Effector memory CD8-positive, alpha-beta T cell (primary cell): ENCODE measurements at regions not wholly inside any gene's neighbourhood (a gene's known extent, or its start where the extent isn't known, plus 50 kb on each side); places are given as distances from the start of the nearest gene placed in this dataset.
A peak's percentile ranks its signal among the peaks of the same experiment; 100 is the strongest.

ENCODE experiments used
- ATAC-seq: fragments of 150-1000 bp; cut with Tn5 transposase; replicated peaks from 2 replicates; pipeline ENCODE4 v1.10.0; 2021; ENCODE audit warnings: mild to moderate bottlenecking, moderate library complexity
- DNase-seq, 3 experiments: peaks; one replicate each; pipeline ENCODE4 v3.0.0; 2021
- H3K27ac Mint-ChIP-seq, 2 donors: one replicate each; pipeline ENCODE4 v1.8.0; 2022; ENCODE audit warnings: mild to moderate bottlenecking in 2 of 2, mixed read lengths in 2 of 2, moderate library complexity in 2 of 2
- H3K27me3 Mint-ChIP-seq, 2 donors: one replicate each; pipeline ENCODE4 v1.8.0; 2022; ENCODE audit warnings: mixed read lengths in 2 of 2
- H3K36me3 Mint-ChIP-seq: one replicate; pipeline ENCODE4 v1.8.0; 2022; ENCODE audit warnings: mild to moderate bottlenecking, moderate library complexity, mixed read lengths; ENCODE audit not compliant: insufficient read depth
- H3K4me1 Mint-ChIP-seq, 2 donors: one replicate each; pipeline ENCODE4 v1.8.0; 2022; ENCODE audit warnings: low read depth in 2 of 2, mixed read lengths in 2 of 2
- H3K4me3 Mint-ChIP-seq, 2 donors: one replicate each; pipeline ENCODE4 v1.8.0; 2022; ENCODE audit warnings: mild to moderate bottlenecking in 2 of 2, mixed read lengths in 2 of 2, moderate library complexity in 2 of 2
- H3K9me3 Mint-ChIP-seq, 2 donors: one replicate each; pipeline ENCODE4 v1.8.0; 2022; ENCODE audit warnings: mixed read lengths in 2 of 2

- H3K4me3 Mint-ChIP-seq: no peak overlapping the region
- ATAC-seq: no peak
- no peaks in the 10 kb centered on the region for H3K4me1 Mint-ChIP-seq
- no peak for DNase-seq
- H3K36me3 Mint-ChIP-seq: no peaks in the 10 kb centered on the region
- H3K27me3 Mint-ChIP-seq: peaks cover 16 to 24% of the 10 kb centered on the region in 2 donors
- no peaks in the 10 kb centered on the region for H3K9me3 Mint-ChIP-seq
- H3K27ac Mint-ChIP-seq: no peak overlapping the region
Observed at GRCh38 chr13:105159841-105160240, 1375.6 kb downstream of the EFNB2 start.

- Mint-ChIP-seq H3K4me3 (no peak overlapping the region), H3K9me3 (no peaks in the 10 kb centered on the region)
- ATAC-seq: no peak
Observed at GRCh38 chr13:105153611-105154010, 1381.9 kb downstream of the EFNB2 start.

GRCh38 chr13:105151639-105152038 lies 1383.8 kb downstream of the EFNB2 start:
- no peaks in the 10 kb centered on the region for H3K4me1 Mint-ChIP-seq
- no peak for ATAC-seq

More at GRCh38 chr13:105153611-105154010, 1381.9 kb downstream of the EFNB2 start:
- peaks cover 6 to 18% of the 10 kb centered on the region in 2 donors for H3K27me3 Mint-ChIP-seq
- no peak for DNase-seq
- no peak overlapping the region for H3K27ac Mint-ChIP-seq
- no peaks in the 10 kb centered on the region for H3K4me1 Mint-ChIP-seq
- H3K36me3 Mint-ChIP-seq: no peaks in the 10 kb centered on the region

GRCh38 chr13:105147461-105147860 lies 1388.0 kb downstream of the EFNB2 start:
- peaks cover 0 to 11% of the 10 kb centered on the region in 2 donors for H3K27me3 Mint-ChIP-seq
- no peak overlapping the region for H3K27ac Mint-ChIP-seq
- no peaks in the 10 kb centered on the region for H3K36me3 Mint-ChIP-seq
- H3K4me3 Mint-ChIP-seq: no peak overlapping the region
- H3K4me1 Mint-ChIP-seq: no peaks in the 10 kb centered on the region
- H3K9me3 Mint-ChIP-seq: no peaks in the 10 kb centered on the region
- ATAC-seq: no peak
- no peak for DNase-seq

More at GRCh38 chr13:105151639-105152038, 1383.8 kb downstream of the EFNB2 start:
- no peaks in the 10 kb centered on the region for H3K9me3 Mint-ChIP-seq
- H3K27me3 Mint-ChIP-seq: peaks cover 0 to 11% of the 10 kb centered on the region in 2 donors
- no peaks in the 10 kb centered on the region for H3K36me3 Mint-ChIP-seq
- DNase-seq: no peak
- H3K4me3 Mint-ChIP-seq: no peak overlapping the region
- no peak overlapping the region for H3K27ac Mint-ChIP-seq

GRCh38 chr13:105144936-105145335 lies 1390.5 kb downstream of the EFNB2 start:
- Mint-ChIP-seq H3K27me3 (peaks cover 0 to 5% of the 10 kb centered on the region in 2 donors), H3K4me3 (no peak overlapping the region)

GRCh38 chr13:105144020-105144419 lies 1391.4 kb downstream of the EFNB2 start:
- Mint-ChIP-seq H3K4me1 (peaks cover 10 to 16% of the 10 kb centered on the region in 2 donors), H3K27ac (no peak overlapping the region), H3K36me3 (no peaks in the 10 kb centered on the region), H3K4me3 (no peak overlapping the region), H3K9me3 (no peaks in the 10 kb centered on the region), H3K27me3 (no peaks in the 10 kb centered on the region)
- ATAC-seq: no peak
- no peak for DNase-seq

More at GRCh38 chr13:105144936-105145335, 1390.5 kb downstream of the EFNB2 start:
- Mint-ChIP-seq H3K4me1 (peaks cover 3 to 8% of the 10 kb centered on the region in 2 donors), H3K27ac (no peak overlapping the region), H3K36me3 (no peaks in the 10 kb centered on the region), H3K9me3 (no peaks in the 10 kb centered on the region)
- no peak for DNase-seq
- ATAC-seq: no peak

- no peaks in the 10 kb centered on the region for H3K27me3 Mint-ChIP-seq
- ATAC-seq: no peak
- no peaks in the 10 kb centered on the region for H3K36me3 Mint-ChIP-seq
Observed at GRCh38 chr13:105142556-105142955, 1392.9 kb downstream of the EFNB2 start.

GRCh38 chr13:105139380-105140285 lies 1395.8 kb downstream of the EFNB2 start:
- ATAC-seq (peak; percentile 89), DNase-seq (peak; percentile 43 to 51 (median 45))
- Mint-ChIP-seq H3K4me1 (peaks cover 10 to 18% of the 10 kb centered on the region in 2 donors), H3K27ac (peak overlapping the region in 1 of 2 donors; percentile 97), H3K36me3 (no peaks in the 10 kb centered on the region), H3K4me3 (peak overlapping the region; percentile 87 to 92), H3K27me3 (no peaks in the 10 kb centered on the region), H3K9me3 (no peaks in the 10 kb centered on the region)

More at GRCh38 chr13:105142556-105142955, 1392.9 kb downstream of the EFNB2 start:
- no peak for DNase-seq
- no peak overlapping the region for H3K27ac Mint-ChIP-seq
- no peaks in the 10 kb centered on the region for H3K9me3 Mint-ChIP-seq
- H3K4me1 Mint-ChIP-seq: peaks cover 10 to 18% of the 10 kb centered on the region in 2 donors
- H3K4me3 Mint-ChIP-seq: no peak overlapping the region

- Mint-ChIP-seq H3K27me3 (no peaks in the 10 kb centered on the region), H3K27ac (peak overlapping the region in 1 of 2 donors; percentile 97), H3K4me1 (peaks cover 10 to 18% of the 10 kb centered on the region in 2 donors), H3K4me3 (peak overlapping the region; percentile 87 to 92), H3K36me3 (no peaks in the 10 kb centered on the region), H3K9me3 (no peaks in the 10 kb centered on the region)
- DNase-seq (no peak), ATAC-seq (no peak)
Observed at GRCh38 chr13:105139048-105139379, 1396.4 kb downstream of the EFNB2 start.

- Mint-ChIP-seq H3K4me3 (no peak overlapping the region), H3K9me3 (no peaks in the 10 kb centered on the region)
Observed at GRCh38 chr13:105135852-105136615, 1399.4 kb downstream of the EFNB2 start.

GRCh38 chr13:105127732-105128131 lies 1407.7 kb downstream of the EFNB2 start:
- Mint-ChIP-seq H3K27ac (no peak overlapping the region), H3K36me3 (no peaks in the 10 kb centered on the region), H3K9me3 (no peaks in the 10 kb centered on the region), H3K27me3 (peaks cover 0 to 8% of the 10 kb centered on the region in 2 donors), H3K4me3 (no peak overlapping the region), H3K4me1 (no peaks in the 10 kb centered on the region)
- DNase-seq (no peak), ATAC-seq (no peak)

More at GRCh38 chr13:105135852-105136615, 1399.4 kb downstream of the EFNB2 start:
- DNase-seq (no peak), ATAC-seq (no peak)
- Mint-ChIP-seq H3K27ac (no peak overlapping the region), H3K36me3 (no peaks in the 10 kb centered on the region), H3K27me3 (no peaks in the 10 kb centered on the region), H3K4me1 (peaks cover 10 to 18% of the 10 kb centered on the region in 2 donors)

GRCh38 chr13:105121221-105121620 lies 1414.2 kb downstream of the EFNB2 start:
- no peak for DNase-seq
- Mint-ChIP-seq H3K27ac (no peak overlapping the region), H3K27me3 (peaks cover 0 to 13% of the 10 kb centered on the region in 2 donors), H3K9me3 (no peaks in the 10 kb centered on the region), H3K4me1 (no peaks in the 10 kb centered on the region), H3K4me3 (no peak overlapping the region), H3K36me3 (no peaks in the 10 kb centered on the region)
- no peak for ATAC-seq

- Mint-ChIP-seq H3K27ac (no peak overlapping the region), H3K4me1 (no peaks in the 10 kb centered on the region), H3K27me3 (peaks cover 0 to 18% of the 10 kb centered on the region in 2 donors), H3K4me3 (no peak overlapping the region), H3K36me3 (no peaks in the 10 kb centered on the region), H3K9me3 (peaks cover 0 to 8% of the 10 kb centered on the region in 2 donors)
- ATAC-seq: no peak
- no peak for DNase-seq
Observed at GRCh38 chr13:105118426-105118985, 1417.0 kb downstream of the EFNB2 start.
